SW480 (cell line): ENCODE measurements at regions not wholly inside any gene's neighbourhood (a gene's known extent, or its start where the extent isn't known, plus 50 kb on each side); places are given as distances from the start of the nearest gene placed in this dataset.

Experiments used
- DNase-seq: peaks from one replicate; pipeline ENCODE4 v3.0.0-alpha.2; 2016; ENCODE audit warnings: low spot score

- DNase-seq = no peak
These were observed 759.0 kb downstream of the LTN1 start for GRCh38 chr21:28233536-28234220.

DNA sequence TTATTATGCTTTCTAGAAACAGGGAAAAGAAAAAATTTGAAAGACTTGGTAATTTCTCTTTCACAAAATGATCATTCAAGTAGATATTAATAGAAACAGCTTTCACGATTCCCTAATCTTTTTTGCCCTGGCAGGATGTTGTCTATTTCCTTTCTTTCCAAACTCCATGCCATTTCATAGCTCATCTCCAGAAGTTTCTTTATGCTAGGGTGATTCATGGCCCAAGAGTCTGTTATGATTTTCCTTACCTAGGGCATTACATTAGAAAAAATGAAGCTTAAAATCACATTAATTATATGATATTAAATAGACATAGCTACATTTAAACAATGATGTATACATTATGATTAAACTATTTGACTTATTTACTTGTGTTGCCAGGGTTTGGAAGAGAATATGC lies 762.1 kb downstream of the LTN1 start:
- no peak for DNase-seq

GRCh38 chr21:28229814-28230213 lies 762.9 kb downstream of the LTN1 start:
- DNase-seq = no peak

DNA sequence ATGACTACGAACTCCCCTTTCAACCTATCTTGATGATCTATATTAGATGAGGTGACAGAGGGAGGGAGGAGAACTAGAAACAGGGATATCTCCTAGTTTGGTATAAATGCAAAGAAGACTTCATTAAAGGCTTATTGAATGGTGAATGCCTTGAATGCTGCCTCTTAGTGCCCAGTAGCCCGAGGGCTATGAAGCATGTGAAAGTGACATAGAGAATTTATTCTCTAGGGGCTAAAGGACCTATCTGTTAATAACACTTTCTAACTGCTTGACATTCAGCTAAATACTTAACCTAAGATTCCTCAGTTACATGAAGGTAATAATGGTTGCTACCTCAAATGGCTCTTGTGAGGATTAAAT lies 764.1 kb downstream of the LTN1 start:
- DNase-seq = no peak

DNA sequence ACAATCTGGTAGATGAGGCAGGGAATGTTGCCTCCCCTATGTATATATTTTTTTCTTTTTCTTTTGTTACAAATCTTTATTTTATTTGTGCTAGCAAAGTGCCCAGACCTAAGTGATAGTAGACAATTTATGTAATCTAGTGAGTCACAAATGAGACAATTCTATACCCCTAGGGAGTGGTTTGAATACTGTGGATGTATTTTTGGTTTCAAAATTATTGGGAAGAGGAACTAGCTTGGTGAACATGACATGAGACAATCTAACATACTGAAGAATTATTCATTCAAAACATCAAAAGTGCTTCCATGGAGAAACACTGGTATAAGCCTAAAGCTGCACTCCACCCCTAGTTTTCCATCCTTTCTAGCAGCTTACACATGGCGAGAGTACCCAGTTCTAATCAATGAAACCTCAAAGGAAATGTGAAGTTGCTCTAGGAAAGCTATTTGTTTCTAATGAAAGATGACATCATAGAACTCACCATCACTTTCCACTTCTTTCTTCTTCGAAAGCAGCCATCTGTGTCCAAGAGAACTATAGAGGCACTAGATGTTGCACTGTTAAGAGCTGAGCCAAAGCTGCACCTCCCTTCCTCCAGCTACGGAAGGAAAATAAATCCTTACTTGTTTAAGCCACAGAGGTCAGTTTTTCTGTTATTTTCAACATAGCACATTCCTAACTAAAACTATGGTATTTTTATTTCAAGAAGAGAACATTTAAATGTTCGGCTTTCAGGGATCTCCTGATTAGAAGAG lies 764.6 kb downstream of the LTN1 start:
- no peak for DNase-seq

DNA sequence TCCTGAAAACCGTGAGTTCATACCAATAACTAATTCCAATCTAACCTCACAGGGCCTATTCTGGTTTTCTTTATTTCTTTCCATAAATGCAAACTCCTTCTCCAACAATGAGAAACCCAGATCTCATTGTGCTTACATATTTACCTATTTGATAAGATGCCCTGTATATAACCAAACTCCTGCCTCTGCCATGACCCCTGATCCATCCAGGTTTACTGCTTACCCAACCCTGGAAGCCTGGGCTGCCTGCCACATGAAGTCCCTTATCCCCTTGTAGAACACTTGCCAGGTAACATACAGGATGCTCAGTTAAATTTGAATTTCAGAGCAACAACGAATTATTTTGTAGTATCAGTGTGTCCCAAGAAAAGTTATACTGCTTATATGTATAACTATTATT lies 766.1 kb downstream of the LTN1 start:
- no peak for DNase-seq

DNA sequence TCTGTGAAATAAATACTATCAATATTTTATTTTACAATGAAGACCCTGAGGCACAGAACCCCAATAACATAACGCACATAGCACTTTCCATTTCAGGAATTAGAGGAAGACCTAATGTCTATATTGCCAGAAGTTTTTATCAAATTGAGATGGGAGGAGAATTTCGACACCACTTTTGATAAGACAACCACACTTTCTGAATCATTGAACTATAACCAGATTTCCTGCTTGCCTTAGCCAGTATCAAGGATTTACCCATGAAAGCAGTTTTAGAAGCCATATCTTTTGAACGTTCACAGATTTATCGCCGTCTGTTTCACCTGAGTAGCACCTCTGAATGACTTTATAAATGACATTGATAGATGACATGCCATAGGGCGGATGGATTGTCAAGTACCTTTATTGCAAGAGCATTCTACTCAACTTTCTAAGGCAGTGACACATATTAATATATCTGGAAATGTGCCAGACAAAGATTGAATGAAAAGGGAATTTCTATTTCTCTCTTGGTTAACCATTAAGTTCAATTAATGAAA lies 768.4 kb downstream of the LTN1 start:
- DNase-seq = no peak

- no peak for DNase-seq
These were observed 770.7 kb downstream of the LTN1 start for GRCh38 chr21:28221984-28222383.

DNA sequence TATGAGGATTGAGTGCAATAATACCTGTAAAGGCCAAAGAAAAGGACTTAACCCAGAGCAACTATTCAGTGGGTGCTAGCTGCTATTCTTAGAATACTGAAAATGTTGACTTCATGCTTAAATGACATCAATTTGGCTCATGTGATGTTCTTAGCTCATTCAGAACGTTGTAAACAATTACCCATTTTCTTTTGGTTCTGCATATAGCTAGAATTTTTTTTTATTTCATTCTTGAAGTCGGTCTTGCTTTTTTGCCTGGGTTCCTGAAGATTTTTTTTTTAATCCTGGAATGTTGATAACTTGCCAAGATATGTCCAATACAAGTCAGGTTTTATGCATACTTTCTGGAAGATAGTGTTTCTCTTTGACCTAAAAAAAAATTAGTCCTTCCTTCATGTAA lies 772.0 kb downstream of the LTN1 start:
- DNase-seq = no peak

GRCh38 chr21:28216976-28217523 lies 775.6 kb downstream of the LTN1 start:
- no peak for DNase-seq

- DNase-seq = no peak
These were observed 777.3 kb downstream of the LTN1 start for GRCh38 chr21:28215214-28215954.

- DNase-seq = no peak
These were observed 777.9 kb downstream of the LTN1 start for GRCh38 chr21:28214786-28215185.

DNA sequence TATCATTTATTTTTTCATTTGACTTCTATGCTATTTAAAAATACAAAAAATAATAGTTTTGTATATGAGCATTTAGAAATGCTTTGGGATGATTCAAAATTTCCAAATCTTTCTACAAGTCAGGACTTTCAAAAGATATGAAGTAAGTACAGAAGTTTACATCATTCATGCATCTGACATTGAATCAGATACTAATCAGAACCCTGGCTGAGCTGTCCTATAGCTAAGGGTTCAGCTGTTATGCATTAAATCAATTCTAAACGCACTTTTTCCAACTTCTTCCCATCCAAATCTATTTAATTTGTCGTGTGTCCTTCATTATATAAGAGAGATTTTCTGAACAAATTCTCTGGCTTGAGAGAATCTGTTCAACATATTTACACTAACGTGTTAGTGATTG lies 779.4 kb downstream of the LTN1 start:
- no peak for DNase-seq

DNA sequence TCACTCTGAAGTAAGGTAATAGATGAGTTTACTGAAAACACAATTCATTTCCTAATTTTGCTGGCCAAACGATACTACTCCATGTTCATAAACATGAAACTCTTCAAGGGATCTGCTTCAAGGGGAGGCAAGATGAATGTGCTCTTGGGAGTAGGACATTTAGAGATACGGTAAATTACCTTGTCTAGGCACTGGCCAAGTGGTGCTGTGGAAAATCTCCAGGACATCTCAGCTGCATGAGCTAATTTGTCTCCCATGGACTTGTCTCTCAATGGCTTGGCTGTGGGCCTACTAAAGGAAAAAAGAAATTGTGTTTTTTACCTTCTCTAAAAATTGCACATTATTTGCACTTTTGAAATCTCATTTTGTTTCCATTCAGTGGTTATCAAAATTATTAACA lies 780.6 kb downstream of the LTN1 start:
- no peak for DNase-seq

GRCh38 chr21:28207436-28208173 lies 785.1 kb downstream of the LTN1 start:
- no peak for DNase-seq

DNA sequence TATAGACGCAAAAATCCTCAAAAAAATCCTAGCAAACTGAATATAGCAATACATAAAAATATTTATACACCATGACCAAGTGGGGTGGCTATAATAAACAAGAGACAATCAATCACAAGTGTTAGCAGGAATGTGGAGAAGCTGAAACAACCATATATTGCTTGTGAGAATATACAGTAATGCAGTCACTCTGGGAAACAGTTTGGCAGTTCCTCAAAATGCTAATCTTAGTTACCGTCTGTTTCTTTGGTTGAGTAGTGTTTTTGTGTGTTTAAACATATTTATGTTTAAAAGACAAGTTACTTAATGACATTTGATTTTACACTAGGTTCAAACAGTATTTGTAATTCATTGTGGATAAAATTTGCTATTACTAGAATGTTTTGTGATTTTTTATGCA lies 792.0 kb downstream of the LTN1 start:
- no peak for DNase-seq

GRCh38 chr21:28196981-28197380 lies 795.7 kb downstream of the LTN1 start:
- no peak for DNase-seq

- DNase-seq = no peak
These were observed 799.5 kb downstream of the LTN1 start for GRCh38 chr21:28193189-28193588.

DNA sequence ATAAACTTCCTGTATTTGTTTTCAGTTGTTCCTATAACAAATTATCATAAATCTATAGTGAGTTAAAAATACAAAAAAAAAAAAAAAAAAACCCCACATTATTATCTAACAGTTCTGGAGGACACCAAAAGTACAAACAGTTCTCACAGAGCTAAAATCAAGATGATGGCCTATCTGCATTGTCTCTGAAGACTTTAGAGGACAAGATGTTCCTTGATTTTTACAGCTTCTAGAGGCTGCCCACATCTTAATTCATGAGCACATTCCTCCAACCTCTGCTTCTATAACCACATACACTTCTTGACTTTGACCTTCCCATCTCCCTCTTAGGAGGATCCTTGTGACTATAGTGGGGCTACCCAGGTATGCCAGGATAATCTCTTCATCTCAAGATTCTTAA lies 806.1 kb downstream of the LTN1 start:
- DNase-seq = no peak

GRCh38 chr21:28181730-28182129 lies 810.9 kb downstream of the LTN1 start:
- DNase-seq = no peak

DNA sequence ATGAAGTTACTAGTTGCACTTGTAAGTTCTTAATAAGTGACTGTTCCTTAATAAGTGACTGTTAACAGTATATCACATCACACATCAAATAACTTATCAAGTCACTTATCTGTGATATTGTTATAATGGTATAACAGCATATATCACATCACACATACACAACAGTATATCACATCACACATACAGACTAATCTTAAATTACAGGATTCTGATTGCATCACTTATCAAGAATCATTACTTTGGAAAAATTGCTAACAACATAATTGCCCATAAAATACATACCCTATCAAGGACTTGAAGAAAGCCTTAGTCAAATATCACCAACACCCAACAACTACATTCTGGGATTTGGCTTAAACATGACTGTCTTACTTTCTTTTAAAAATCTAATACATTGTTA lies 813.5 kb downstream of the LTN1 start:
- DNase-seq = no peak

GRCh38 chr21:28177124-28177523 lies 815.6 kb downstream of the LTN1 start:
- DNase-seq = no peak
